GM19468 (cell line): ENCODE measurements at regions not wholly inside any gene's neighbourhood (a gene's known extent, or its start where the extent isn't known, plus 50 kb on each side); places are given as distances from the start of the nearest gene placed in this dataset.

Source experiments
- ATAC-seq: cut with Tn5 transposase; IDR thresholded peaks from one replicate; pipeline ENCODE4 v1.9.1; 2021; ENCODE audit warnings: mild to moderate bottlenecking, moderate library complexity, moderate number of reproducible peaks; ENCODE audit not compliant: unreplicated experiment; ENCODE audit errors: extremely low read depth

DNA sequence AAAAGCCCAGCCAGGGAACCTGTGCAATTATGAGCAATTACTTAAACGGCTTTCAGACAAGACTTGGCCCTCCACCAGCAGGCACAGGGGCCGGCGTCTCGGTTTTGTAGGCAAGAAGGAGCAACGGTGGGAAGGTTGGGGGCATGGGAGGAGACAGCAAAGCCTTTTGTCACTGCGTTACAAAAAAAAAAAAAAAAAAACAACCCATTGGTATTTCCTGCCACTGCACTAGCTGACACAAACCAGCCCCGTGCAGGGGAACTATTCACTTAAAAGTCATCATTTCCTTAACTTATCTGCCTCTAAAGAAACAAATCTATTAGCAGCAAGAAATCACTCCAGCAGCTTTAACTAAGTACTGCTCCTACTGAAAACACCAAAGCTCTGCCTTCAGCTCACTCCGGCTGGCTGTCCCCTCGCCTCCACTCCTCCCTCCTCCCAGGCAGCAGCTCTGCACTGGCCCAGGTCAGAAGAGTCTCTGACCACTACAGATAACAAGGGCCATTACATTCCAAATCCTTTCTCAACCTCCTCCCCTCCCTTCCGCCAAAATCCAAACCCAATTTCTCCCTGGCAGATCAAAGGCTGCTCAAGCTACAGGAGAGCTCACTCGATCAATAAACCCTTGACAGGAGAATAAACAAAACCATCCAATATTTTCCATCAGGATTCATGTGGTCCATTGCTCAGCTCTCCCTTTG is 105.2 kb upstream of the CDKN3 start:
- ATAC-seq: no peak

DNA sequence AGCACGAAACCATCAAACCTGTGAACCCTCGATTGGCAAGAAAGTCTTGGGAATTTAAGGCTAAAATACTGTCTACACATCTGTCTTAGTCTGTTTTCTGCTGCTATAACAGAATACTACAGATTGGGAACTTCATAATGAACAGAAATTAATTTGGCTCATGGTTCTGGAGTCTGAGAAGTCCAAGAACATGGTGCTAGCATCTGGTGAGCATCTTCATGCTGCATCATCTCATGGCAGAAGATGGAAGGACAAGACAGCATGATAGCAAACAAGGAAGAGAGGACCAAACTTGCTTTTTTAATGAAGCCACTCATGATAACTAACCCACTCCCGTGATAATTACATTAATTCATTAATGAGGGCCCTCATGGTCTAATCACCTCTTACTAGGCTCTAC is 102.0 kb upstream of the CDKN3 start:
- no peak for ATAC-seq

DNA sequence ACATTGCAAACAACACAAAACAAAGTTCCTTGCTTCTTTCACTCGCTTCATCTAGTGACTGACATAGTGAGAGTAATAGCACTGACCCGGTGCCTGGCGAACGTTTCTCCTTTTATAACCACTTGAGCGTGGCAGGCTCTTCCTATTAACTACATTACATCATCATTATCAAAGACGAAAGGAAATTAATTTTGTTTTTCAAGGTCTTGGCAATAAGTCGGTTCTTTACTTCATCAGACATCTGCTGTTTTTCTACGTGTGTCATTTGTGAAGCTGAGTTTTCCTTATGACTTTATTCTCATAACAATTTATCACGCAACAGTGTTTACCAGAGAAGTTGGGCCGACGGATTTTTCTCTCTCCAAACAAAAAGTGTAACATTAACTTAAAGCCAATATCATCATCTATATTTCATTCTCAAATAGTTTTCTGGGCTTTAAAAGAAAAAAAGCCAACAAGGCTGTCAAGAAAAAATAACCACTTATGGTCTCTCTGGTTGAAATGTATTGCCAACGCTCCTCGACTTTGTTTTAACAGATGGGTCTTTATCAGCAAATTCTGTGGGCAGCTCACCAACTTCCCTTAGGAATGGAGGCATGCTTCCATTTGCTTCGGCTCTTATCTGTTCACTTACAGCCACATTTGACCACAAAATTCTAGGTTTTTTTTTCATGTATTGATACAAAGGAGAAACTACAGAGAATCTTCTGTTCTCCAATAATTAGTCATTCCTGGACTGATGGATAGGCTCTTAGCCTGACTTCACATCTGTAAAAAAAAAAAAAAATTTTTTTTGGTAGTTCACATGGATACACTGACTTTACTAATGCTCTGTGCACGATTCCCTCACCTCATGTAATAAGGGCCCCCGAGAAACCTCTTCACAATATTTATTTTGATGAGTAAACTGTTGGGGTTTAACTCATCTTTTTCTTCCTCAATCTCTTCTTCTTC is 97.1 kb upstream of the CDKN3 start:
- ATAC-seq: no peak

DNA sequence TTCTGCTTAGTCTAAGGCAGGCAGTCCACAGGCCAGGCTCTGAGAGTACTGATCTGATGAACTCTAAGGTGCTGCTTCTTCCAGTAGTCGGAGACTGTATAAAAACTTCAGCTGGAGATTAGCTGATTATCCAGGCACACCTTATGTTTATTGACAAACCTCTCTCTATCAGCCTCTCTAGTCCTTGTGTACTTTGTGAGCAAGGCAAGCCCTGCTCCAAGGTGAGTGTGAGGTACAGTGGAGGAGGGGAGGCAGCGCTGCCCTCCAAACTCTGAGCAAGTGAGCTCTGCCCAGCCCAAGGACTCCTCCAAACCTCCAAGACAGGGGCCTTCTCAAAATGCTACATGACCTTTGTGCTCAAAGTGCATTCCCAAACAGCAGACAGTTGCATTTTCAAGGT is 95.9 kb upstream of the CDKN3 start:
- no peak for ATAC-seq

DNA sequence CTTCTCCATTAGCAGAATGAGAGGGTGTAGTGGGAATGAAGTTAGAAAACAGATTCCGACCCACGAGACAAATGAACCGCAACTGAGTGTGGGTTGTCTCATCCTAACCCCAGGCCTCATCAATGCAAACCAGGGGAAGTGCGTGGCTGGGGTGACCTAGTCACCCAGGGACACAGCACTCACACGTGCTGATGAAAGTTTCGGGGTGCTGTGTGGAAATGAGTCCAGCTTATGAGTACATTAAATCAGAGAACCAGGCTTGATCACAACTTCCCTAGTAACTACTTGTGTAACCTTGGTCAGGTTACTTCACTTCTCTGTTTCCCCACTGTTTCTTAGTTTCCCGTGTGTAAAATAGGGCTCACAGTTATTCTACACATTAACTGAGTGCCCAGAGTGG is 95.4 kb upstream of the CDKN3 start:
- ATAC-seq: no peak

DNA sequence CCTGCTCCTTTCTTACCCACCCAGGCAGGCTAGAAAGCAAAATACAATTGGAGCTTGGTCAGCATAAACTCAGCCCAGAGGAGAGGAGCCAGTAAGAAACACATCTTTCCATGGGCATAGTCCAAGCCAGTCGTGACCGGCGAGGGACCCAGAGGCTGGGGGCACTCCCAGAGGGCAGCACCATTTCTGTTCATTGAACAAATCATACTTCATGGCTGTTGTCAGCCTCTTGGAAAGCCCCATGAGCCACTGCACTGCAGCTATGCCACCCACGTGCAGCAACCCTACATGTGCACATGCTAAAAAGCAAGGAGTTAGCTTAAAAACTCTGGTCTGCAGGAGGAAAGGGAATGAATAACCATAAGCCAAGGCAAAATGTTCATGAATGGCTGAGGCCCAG is 90.0 kb upstream of the CDKN3 start:
- ATAC-seq: no peak

DNA sequence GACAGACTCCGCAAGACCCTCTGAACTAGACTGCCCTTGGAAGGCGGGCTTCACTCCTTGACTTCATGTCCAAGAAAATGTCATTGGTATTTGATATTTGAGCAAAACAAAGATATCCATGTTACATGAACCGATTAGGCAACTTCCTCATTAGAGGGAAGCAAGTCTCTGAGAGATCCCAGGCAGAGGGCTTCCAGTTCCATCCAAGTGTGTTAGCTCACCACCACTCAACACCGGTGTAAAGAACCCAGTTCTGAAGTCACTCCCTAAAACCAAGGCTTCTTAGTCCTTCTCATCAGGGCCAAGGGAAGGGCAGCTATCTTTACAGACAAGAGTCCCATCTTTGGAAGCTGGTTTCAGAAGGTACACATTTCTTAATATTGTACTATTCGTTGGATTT is 87.2 kb upstream of the CDKN3 start:
- ATAC-seq: no peak

DNA sequence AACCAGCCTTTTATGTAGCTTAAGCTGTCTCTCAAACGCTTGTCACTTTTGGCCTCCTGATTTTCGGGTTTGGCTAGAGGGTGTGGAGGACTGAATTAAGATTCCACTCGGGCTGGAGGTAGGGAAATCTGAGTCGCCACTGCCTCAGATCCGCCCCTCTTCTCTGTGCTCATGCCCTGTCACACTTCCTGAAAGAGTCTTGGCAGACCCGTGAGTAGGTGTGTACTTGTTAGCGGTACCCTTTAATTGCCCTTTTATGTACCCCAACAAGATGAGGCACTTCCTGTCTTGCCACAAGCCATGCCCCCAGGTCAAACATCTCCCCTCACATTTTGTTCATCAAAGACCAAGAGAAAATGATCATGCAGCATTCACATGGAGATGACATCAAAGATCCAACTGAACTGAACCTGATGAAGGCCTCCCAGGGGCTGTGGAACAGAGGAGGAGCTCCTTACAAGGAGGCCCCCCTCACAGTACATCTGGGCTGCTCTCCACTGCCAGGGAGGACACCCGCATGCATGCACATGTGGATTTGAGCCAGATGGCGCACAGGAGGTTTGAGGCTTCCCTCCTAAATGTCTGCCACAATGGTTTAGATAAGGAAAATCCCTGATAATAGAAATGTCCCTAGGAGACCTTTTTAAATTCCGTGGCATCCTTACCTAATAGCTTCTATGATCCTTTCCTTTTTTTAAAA is 86.5 kb upstream of the CDKN3 start:
- no peak for ATAC-seq

DNA sequence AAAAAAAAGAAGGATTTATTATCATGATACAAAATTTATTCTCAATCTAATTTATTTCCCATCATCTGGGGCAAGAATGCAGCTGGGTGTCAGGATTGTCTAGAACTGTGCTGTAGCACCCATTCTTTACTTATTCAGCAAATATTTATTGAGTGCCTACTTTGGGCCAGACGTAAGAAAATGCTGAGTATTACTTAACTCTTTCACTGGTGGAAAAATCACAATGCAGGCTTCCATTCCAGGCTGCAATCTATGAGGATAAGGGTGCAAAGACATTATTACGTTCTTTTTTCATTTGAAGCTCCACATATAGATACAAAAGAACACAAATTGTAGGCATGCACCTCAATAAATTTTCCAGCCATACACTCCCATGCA is 86.0 kb upstream of the CDKN3 start:
- ATAC-seq: no peak

DNA sequence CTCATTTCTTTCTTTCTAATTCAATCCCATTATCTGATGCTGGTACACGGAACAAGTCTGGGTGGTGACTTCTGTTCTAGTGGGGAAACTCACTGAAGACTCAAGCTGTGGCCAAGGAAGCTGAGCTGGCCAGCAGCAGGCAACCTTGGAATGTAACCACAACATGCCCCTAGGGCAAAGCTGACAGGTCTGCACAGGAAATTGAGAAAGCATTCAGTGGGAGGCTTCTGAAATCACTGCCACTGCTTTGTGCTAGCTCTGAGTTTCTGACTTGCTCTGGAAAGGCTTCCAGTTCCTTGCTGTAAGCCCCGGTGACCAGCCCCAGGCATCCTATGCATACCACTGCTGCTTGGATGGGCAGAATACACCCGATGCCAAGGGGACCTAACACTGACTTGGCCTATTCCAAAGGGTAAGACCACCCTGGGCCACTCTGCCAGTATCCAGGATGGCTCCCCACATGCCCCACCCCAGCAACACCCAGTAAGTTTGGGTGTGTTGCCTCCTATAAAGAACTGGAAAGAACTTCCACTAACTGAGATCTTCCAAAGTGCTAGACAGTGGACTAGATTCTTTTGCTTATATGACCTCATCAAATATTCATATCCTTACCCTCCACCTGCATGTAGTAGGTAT is 84.5 kb upstream of the CDKN3 start:
- ATAC-seq: no peak

DNA sequence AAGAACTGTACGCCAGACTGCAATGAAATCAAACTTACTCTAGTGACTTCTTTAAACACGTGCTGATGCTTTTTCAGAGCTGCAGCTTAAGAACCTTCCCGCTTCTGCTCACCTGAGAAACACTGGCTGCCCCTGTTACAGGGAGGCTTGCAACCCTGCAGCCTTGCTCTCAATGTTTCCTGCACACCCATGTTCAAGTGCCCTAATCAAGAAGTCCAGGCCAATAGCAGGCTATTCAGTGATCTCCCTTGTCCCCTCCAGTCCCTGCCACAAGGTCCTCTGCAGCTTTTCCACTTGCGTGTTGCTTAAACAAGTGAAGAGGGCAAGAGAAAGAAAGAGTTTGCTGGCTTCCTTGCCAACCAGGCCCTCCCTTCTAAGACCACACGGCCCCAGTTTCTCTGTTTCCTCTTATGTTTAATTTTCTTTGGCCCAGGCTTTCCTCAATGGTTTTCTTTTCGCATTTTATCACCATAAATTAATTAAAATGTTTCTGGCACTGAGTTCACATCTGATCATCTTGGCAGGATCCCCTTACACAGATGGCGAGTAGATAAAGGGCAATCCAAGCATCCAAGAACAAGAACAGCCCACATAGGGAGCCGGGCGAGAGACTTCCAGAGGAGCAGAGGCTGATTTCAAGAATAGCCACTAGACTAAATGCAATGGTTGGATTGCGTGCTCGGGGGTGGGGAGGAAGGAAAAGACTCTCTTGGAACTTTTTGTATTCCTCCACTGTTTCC is 82.3 kb upstream of the CDKN3 start:
- ATAC-seq: no peak

DNA sequence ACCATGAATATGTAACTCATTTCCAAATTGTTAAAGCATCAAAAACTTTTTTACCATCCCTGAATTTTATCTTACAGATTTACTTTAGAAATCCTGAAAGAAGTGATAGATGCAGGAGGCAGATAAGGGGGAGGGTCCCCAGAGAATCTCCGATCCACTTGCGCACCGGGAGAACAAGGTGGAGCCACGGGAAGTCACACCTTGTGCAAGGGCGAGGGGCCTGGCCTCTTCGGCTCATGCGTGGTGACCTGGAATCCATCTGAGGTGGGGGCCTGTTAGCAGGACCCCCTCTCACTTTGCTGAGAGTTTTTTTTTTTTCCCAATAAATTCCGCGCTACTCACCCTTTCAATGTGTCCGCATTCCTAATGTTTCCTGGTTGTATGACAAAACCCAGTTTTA is 80.2 kb upstream of the CDKN3 start:
- ATAC-seq: no peak

DNA sequence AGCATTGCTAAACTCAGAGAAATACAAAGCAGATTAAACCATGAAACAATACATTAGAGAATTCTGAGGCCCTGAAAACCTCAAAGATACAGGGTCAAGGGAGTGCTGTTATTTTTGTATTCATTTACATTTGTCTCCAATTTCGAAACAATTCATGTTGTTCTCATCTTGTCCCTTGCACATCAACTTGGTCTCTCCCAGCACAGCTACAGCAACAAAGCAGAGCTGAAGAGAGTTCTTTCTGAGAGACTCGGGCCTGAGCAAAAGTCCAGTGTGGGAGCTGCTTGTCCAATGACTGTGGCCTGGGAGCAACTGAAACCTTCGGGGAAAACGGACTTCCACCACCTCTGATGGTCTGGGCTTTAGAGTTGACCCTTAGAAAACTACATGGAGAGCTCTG is 79.4 kb upstream of the CDKN3 start:
- no peak for ATAC-seq

DNA sequence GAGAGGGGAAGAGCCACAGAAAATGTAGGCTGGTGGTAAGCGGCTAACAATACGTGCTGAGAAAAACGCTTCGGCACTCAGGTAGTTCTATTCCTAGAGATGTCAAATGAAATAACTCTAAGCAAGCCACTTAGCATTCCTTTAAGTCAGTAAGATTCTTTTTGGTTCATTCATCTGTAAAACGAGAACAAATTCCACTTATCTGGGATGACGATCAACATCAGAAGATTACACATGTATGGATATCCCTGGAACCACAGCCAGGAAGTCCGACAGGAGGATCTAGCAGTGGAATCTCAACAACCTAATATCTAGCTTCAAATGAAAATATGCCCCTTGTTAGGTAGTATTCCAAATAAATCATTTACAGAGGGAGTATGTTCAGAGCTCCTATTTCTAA is 74.6 kb upstream of the CDKN3 start:
- no peak for ATAC-seq

DNA sequence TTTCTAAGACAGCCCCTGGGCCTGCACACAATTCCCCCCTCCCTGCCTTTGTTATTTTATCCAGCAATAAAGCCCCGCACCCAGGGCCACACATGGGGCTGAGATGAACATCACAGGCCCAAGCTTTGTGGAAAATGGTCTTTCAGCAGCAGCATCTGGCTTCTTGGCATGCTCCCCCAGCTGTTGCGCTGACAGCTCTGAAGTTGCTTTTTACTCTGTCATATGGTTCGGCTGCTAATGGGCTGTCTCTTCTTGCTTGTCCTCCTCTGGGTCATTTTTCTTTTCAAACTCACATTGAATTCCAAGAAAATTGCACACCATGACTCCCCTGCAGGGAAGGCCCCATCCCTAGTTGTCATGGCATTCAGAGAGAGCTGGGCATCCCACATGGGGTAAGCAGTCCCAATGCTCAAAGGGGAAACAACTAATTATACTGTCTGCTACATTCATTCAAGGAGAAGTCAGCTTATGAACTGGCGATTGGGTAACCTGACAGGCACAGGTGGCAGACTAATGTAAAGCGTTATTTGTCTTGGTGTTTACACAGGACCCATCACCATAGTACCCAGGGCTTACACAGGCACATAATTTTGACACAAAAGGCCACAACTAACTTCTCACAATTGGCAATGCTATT is 74.0 kb upstream of the CDKN3 start:
- no peak for ATAC-seq

DNA sequence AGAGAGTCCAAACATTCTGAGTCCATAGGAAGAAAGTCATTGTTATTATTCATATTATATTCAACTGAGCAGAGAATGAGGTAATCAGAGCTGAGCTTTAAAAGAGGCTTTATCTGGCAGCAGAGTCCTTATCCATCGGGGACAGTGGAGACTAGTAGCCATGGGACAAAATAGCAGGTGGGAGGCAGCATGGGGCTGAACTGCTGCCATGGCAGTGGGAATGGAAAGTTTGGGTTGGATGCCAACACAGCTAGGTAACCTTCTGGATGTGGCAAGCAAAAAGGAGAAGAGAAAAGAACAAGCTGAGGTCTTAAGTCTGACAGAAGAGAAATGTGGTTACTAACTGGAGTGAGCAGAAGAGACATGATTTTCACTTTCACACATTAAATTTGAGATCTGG is 71.0 kb upstream of the CDKN3 start:
- no peak for ATAC-seq

DNA sequence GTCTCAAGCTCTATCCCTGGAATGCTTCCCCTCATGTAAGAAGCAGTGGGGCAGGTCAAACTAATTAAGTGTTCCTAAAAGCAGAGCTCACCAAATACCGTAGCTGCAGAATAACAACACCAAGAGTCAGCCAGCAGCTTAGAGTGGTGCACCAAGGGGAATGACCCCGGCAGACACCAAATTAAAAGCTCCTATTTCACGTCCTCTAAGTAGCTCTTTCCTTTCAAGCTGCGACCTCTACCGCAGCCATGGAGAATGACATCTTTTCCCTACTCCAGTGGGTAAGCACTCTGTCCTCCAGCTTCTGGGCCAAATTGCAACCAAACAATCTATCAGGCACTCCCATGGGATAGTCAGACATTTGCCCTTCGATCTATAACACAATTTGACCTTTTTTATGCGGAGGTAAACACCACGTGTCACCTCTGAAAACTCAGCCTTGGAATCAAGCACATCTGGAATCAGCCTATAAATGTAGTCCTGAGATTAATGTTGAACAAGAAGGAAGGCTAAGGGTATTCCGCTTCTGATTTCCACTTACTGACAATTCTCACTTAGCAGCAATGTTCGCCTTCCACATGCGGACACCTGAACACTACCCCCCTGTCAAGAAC is 67.6 kb upstream of the CDKN3 start:
- ATAC-seq: no peak

DNA sequence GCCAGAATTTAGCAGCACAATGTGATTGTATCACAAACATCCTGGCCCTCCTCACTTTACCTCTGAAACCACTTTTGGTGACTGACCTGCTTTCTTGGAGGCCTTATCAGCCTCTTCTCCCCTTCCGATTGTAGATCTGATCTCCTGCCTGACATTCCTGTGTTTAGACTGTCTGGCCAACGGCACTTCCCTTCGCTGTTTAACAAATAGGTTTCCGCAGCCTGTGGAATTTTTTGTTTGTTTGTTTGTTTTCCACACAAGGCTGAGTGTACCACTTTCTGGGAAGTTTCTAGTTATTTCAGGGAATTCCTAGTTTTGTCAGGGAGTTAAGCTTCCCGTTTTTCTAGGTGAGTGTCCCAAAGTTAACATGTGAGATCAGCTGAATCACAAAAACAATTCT is 65.9 kb upstream of the CDKN3 start:
- no peak for ATAC-seq

DNA sequence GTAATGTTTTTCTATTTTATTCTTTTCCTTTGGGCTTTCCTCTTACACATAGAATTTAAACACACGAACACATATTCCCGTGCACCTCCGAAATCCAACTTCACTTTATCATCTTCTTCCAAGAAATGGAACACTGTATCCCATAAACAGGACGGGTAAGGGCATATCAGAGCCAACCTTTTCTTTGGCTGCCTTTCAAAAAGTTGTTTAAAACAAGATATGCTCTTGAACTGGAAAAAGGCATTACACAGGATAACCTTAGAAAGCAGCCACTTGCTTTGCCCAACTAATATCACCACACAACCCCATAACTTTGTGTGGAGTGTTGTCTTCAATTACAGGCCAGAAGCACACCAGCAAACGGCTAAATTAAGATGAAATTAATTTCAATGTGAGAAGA is 65.3 kb upstream of the CDKN3 start:
- ATAC-seq: no peak
